Mesenteric fat pad (tissue), 1 donor: ENCODE measurements at regions not wholly inside any gene's neighbourhood (a gene's known extent, or its start where the extent isn't known, plus 50 kb on each side); places are given as distances from the start of the nearest gene placed in this dataset.
A peak's percentile ranks its signal among the peaks of the same experiment; 100 is the strongest.

Source experiments
- DNase-seq: peaks from one replicate; pipeline ENCODE4 v3.0.0-alpha.2; 2020; ENCODE audit warnings: low spot score
- donor health status: DM: yes; HTN: yes; CAD: no.

DNA sequence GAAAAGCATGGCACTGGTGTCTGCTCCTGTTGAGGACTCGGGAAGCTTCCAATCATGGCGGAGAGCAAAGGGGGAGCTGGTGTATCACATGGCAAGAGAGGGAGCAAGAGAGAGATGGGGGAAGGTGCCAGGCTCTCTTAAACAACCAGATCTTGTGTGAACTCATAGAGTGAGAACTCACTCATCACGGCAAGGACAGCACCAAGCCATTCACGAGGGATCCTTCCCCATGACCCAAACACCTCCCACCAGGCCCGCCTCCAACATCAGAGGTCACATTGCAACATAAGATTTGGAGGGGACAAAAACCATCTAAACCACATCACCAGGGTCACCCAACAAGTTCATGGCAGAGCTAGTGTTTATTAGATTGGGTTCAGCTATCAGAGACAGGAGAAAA, 218.7 kb upstream of the BCOR start:
- peak; percentile 51 for DNase-seq

DNA sequence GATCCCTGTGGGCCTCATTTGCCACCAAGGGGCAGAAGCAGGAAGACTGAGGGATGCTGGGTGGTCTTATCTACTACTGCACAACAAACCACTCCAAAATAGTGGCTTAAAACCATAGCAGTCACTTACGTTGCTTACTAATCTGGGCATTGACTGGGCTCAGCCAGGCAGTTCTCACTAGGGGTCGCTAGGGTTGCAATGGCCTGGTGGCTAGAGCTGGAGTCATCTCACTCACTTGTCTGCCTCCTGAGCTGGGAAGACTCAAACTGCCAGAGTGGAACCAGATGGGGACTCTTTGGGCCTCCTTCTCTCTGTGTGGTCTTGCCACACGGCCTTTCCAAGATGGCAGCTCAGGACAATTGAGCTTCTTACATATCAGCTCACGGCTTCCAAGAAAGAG, 216.3 kb upstream of the BCOR start:
- DNase-seq = peak; percentile 81

DNA sequence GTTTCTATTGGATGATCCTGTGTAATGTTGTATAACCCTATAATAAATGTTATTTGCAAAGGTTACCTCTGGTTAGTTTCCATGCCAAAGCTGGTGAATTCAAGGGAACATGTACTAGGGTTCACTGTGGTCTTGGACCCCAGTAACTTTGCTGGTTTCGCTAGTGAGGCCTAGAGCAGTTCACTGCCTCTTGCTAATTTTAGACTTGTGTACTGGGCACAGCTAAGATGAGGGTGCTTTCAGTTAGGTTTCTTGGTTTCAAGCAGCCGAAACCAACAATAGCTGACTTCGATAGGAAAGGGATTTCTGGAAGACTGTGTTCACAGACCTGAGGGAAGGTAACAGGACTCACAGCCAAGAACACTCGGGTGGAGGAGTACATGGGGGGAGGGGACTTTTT, 215.5 kb upstream of the BCOR start:
- DNase-seq = peak; percentile 28

DNA sequence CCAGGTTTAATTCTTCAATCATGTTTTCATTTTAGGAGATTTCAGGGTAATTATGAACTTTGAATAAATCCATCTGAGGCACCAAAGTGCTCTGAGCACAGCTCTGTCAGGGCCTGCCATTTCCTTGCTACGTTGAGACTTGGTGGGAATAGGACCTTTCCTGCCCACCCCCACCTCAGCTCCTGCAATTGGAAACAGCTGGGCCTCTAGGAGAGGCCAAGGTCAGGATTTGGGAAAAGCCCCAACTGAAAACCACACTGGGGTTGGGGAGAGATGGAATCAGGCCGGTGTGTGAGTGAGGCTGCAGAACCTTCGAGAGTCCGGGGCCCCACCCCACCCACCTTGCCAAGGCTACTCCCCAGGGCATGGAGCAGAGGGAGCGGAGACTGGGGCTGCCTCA, 212.7 kb upstream of the BCOR start:
- DNase-seq = peak; percentile 49

DNA sequence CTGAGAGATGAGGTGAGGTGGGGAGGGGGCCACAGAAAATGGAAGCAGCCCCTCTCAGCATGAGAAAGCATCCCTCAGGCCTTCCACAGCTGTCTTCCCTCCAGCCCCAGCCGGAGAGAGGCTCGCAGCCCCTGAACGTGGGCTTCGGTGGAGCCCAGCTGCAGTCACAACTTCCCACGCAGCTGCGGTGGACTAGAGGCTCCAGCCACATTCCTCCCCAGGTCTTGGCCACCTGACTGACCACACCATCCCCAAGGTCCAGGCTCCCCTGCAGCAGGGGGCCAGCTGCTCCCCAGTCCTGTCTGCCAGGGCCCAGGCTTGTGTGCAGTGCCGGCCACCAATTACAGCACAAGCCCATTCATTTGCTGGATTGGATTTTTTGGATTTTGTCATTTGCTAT, 212.3 kb upstream of the BCOR start:
- DNase-seq = peak; percentile 69

DNA sequence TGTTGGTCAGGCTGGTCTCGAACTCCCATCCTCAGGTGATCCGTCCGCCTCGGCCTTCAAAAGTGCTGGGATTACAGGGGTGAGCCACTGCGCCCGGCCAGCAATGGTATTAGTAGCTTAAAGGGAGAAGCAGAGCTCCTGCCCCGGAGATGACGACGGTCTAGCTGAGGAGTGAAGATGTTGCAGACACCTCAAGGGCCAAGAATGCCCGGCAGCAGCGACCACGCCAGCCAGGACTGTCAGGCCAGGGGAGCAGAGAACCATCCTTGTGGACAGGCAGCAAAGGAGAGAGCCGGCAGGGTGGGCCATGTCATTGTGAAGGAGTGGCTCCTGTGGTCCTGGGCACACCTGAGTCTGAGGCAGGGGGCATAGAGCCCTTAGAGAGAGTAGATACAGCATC, 210.1 kb upstream of the BCOR start:
- peak; percentile 57 for DNase-seq

DNA sequence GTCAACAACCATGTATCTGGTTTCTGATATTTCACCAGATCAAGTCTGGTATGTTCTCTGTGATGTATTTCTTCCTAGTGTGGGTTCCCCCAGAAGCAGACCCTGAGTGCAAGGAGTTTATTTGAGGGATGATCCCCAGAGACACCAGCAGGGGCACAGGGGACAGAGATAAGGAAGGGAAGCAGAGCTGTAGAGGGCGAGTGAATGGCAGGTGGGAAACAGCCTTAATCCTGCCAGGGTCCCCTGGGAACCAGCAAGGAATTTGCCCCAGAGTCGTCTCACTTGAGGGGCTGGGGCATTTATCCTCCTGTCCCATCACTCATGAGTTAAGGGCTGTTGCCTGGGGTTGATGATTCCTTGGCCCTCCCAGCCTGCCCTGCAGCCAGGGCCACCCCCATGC, 206.4 kb upstream of the BCOR start:
- DNase-seq = peak; percentile 41

DNA sequence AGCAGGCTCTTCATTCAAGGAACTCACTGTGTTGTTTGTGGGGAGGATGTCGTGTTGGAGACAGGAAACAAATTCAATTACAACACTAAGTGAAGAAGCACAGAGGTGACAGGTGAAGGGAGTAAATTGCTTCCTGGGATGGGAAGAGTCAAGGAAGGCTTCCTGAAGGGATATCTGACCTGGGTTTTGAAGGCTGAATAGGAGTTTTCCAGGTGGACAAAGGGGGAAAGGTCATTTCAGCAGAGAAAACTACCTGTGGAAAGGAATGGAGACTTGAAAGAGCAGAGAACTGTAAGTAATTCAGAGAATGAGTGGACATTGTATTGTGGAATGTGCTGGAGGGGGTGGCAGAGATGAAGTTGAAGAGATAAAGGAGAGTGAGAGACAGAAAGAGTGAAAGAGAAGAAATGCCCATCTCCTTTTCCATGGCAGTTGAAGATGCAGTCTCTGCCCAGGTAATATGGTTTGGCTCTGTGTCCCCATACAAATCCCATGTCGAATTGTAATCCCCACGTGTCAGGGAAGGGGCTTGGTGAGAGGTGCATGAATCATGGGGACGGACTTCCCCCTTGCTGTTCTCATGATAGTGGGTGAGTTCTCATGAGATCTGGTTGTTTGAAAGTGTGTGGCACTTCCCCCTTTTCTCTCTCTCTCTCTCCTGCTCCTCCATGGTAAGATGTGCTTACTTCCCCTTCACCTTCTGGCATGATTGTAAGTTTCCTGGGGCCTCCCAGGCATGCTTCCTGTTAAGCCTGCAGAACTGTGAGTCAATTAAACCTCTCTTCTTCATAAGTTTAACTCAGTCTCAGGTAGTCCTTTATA, 205.7 kb upstream of the BCOR start:
- peak; percentile 1 for DNase-seq

DNA sequence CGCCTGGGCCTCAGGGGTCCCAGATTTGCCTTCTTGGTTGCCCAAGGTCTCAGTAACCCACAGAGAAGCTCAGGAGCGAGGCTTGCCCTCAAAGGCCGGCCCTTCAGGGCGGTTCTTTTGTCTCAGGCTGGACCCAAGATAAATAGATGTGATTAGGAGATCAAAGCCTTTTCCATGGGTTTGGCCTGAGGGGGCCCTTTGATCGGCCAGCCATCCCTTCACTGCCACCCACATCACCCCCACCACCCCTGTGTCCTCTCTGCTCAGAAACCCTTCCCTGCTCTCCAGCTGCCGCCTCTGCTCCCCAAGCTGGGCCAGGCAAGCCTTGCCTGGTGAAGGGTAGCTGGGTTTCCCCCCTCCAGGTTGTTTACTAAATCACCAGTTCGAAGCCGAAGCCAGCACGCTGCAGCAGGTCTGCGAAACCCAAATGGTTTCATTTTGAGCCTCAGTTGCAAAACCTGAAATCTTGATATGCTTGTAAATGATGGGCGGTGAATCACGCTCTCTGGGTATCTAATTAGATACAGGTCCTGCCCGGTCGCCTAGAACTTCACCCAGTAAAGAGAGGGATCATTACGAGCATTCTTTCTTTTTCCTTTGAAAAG, 202.6 kb upstream of the BCOR start:
- no peak for DNase-seq

DNA sequence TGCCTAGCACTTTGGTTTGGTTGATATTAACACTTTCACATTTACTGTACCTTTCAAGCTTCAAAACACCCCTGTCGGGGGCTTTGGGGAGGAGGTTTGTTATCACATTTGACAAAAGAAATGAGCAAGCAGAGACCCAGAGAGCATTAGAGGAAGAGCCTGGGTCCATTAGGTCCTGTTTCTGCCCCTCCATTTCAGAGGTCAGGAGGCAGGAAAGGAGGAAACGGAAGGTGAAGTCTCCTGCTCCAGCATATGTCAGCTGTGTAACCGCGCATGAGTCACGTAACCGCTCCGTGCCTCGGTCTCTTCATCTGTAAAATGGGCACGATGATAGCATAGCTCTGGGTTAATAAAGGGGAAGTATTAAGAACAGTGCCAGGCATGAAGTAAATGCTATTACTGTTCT, 201.9 kb upstream of the BCOR start:
- no peak for DNase-seq

DNA sequence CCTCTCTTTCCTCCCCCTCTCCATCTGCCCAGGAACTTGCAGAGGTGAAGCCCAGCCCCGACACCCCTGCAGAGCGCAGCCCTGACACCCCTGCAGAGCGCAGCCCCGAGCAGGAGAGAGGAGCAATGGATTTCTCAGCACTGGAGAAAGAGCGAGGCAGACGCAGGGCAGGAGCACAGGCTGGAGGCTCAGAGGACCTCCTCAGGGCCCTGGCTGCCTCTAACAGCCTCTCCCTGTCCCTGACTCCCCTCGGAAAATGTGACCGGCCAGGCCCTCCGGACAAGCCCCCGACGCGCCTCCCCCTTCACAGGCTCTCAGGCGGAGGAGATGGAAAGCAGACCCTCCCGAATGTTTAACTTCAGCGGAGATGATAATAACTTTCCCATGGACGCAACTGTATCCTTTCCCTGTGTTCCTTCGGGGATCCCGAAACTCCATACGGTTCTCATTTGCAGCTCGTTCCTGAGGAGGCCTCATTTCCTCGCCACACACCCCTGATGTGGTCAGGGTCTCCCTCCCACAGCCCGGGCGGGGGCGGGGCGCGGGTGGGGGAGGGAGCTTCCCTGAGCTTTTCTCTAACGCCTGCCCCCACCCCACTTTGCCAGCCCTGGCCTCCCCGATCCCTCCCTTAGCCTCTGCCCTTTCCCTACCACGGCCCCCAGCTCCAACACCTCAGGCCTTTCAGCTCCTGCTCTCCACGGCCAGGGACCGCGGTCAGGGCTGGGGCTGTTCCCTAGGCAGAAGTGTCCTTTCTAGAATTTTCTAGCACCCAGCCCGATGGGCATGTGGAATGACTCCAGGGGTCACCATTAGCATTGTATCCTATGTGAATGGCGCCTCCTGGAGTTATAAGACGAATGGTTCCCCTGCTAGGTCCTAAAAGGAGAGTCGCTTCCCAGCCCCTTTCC, 201.1 kb upstream of the BCOR start:
- no peak for DNase-seq

DNA sequence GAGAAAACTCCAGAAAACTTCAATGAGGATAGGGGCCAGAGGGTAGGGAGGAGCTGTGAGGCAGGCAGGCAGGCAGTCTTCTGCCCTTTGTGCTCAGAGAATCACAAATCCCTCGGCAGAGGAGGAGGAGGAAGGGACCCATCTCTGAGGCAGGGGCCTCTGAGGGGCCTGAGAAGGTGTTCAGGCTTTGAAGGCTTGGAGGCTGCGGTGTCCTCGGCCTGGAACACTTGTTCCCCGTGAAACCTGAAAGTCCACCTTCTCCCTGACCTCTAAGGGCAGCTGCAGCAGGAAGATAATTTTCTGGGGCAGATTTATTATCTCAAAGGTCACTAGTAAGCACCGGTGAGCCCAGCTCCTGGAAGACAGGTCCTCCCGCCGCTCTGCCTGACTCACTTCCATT, 200.3 kb upstream of the BCOR start:
- no peak for DNase-seq

DNA sequence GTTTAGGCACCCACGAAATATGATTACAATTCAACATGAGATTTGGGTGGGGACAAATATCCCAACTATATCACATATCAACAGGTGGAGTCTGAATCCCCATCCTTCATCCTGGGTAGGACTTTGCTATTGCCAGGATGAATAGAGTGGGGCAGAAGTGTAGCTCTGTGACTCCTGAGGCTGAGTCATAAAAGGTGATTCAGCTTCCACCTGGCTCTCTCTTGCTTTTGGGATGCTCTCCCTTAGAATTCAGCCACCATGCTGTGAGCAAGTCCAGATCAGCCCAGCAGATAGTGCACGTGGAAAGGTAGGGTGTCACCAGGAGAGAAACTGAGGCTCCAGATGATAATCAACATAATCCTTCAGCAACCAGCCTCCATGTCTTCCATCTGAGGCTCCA, 193.8 kb upstream of the BCOR start:
- no peak for DNase-seq

DNA sequence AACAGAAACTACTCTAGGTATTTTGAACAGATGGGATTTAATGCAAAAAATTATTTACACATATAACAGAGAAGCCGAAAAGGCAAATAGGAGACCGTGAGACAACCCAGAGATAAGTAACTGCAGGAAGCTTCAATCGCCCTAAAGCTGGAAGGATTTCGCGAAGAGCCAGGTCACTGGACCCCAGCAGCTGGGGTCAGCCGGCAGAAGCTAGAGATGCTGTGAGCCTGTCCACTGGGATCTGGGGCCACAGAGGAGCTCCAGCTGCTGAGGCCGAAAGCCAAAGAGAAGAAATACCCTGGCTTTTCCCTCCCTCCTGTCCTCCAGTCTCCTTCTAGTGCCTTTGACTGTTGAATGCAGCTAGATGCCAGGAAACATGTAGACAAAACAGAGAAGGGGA, 192.8 kb upstream of the BCOR start:
- DNase-seq = no peak

DNA sequence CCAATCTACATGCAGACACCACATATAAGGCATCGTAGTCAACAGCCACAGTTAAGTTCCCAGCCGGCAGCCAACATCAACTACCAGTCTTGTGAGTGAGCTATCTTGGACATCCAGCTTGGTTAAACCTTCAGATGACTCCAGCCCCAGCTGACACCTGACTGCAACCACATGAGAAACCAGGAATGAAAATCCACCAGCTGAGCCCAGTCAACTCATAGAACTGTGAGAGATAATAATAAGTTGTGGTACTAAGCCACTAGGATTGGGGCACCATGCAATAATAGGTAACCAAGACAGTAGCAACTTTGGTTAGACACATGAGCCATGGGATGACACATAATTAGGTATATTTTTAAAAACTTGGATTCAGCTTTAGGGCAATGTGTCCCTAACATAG, 188.1 kb upstream of the BCOR start:
- DNase-seq = no peak

DNA sequence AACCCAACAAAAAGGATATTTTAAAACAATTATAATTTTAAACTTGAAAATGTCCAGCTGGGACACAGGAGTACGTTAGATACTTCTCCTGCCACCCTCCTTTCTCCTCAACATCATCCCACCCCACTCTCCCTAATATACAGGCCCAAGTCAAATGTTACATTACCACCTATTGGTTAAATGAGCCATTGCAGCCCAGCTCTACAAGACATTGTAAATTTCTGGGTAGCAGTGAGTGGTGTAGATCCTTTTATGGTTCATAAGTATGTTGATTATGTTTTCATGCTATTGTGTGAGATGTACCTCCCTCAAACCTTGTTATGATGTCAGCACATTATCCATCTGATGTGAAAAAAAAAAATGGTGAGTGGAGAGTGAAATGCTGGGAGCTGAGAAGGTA, 187.1 kb upstream of the BCOR start:
- no peak for DNase-seq

DNA sequence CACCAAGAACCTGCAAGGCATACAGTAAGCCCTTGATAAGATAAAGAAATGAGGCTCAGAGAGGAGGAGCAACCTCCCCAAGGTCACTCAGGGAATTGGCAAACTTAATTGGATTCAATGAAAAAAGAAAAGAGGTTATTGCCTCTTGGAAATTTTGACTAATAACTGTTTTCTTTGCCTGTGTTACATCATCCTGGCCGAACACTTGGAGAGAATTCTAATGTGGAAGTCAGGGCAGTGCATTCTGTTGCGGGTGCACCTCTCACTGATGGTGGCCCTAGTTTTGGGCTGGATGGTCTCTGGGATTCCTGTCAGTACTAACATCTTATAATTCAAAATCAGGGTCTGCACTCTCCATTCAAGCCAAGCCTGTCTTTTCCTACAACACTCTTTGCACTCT, 186.2 kb upstream of the BCOR start:
- no peak for DNase-seq

DNA sequence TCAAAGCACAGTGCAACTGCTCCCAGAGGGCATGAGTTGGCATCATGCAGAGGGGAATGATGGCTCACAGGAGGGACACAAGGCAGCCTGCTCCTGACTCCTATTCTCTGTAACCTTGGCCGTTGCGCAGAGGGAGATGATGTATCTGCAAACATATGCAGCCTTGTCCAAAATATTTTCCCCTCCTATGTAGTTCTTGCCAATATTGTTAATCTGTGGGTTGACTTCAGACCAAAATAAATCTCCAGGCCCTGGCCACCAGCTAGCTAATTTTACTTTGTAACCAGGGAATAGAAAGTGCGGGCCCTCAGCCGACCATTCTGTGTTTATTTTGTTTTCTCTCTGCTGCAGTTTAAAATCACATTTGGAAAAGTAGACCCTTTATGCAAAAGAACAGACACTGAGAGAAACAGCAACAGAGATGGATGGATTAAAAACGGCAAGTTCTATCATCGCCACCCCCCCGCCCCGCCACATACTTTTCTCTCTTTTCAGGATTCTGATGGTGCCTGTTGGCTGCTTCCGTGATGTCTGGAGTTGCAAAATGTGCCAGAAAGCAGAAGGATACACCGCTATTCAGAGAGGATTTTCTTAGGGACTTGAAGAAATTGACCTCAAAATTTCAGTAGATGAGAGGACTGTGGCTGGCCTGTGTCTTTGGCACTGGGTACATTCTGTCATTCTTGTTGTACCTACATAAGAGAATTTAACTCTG, 185.3 kb upstream of the BCOR start:
- no peak for DNase-seq

DNA sequence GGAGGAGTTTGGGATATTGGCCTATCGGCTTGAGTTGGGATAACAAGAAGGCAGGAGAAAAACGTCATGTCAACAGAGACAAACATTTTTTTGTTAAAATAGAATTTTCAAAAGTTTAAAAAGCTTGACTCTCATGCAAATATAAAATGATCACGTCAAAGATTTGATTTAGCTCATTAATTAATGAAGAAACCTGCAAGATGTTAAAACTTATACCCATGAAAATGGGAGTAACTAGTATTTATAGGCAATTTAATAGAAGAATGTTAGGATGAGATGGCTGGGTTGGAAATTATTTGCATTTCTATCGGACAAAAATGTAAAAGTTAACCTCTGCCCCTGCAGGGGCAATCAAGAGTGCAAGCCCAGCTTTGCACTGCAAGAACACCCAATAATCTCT, 184.6 kb upstream of the BCOR start:
- DNase-seq = no peak

DNA sequence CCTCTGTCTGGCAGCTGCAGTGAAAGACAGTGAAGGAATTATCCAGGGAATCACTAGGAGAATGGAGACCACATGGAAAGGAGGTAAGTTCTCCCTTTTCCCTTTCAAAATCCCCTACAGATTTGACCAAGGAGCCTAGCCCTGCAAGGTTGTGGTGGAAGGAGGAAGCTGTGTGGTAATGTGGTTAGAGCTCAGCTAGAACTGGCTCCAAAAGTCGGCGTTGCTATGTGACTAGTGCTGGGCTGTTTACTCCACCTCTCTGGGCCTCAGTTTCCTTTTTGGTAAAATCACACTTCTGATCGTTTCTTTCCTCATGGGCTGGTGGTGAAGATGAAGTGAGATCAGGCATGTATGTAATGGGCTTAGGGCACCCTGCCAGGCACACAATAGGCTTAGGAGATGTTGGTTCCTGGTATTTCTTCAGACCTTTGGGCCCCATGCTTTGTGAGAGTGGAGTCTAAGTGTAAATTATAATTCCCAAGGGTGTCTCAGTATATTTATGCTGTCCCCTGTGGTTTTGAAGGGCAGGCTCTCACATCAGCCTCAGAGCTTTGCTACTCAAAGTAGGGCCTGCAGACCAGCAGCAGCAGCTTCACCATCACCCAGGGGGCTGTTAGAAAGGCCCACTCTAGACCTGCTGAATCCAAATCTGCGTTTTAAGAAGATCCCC, 183.7 kb upstream of the BCOR start:
- no peak for DNase-seq

DNA sequence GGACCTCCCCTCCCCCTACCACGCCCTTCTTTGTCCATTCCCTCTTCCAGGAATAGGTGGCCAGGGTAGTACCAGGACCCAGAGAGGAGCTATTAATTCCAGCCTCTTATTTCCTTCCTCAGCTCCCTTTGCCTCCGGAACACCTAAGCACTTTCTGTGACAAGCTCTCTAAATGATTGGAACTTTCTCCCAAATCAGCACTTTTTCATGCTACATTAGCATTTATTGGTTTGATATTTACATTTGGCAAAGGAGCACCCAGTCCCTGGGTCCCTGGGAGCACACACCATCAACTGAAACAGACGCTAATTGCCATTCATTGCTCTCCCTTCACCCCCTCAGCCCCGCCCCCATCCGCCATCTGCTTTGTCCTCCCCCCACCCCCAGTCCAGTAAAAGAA, 182.0 kb upstream of the BCOR start:
- DNase-seq = no peak
